Right lobe of liver (tissue), 6 donors: ENCODE measurements at regions not wholly inside any gene's neighbourhood (a gene's known extent, or its start where the extent isn't known, plus 50 kb on each side); places are given as distances from the start of the nearest gene placed in this dataset.
A peak's percentile ranks its signal among the peaks of the same experiment; 100 is the strongest.

Experiments
- ATAC-seq, 4 donors: fragments of 200-7000 bp; cut with Tn5 transposase; one replicate each; pipeline ENCODE4 v1.9.1; 2020; ENCODE audit warnings: mild to moderate bottlenecking in 4 of 4, moderate library complexity in 4 of 4
- DNase-seq, 3 donors: peaks; one replicate each; pipeline ENCODE4 v3.0.0-alpha.2; 2020
- H3K27ac ChIP-seq, 3 donors: fragments of 200-600 bp; one replicate each; pipeline ENCODE4 v1.8.0; 2022
- H3K27me3 ChIP-seq, 2 donors: fragments of 200-600 bp; one replicate each; pipeline ENCODE4 v1.8.0; 2022
- H3K36me3 ChIP-seq, 4 donors: fragments of 200-600 bp; sonication (generic) in 1 of 4; one replicate each; pipeline versions ENCODE4 v1.5.1 to v1.8.0; 2017 to 2022; ENCODE audit warnings: control low read depth in 1 of 4
- H3K4me1 ChIP-seq, 4 donors: fragments of 200-600 bp; sonication (generic) in 1 of 4; one replicate each; pipeline versions ENCODE4 v1.5.1 to v1.8.0; 2017 to 2022; ENCODE audit warnings: control low read depth in 1 of 4
- H3K4me3 ChIP-seq, 3 donors: fragments of 200-600 bp; one replicate each; pipeline ENCODE4 v1.8.0; 2022
- H3K9me3 ChIP-seq, 4 donors: fragments of 200-600 bp; sonication (generic) in 1 of 4; one replicate each; pipeline versions ENCODE4 v1.5.1 to v1.8.0; 2017 to 2022; ENCODE audit warnings: control low read depth in 1 of 4
- POLR2A ChIP-seq: fragments of 450-650 bp; IDR thresholded peaks from one replicate; pipeline ENCODE4 v1.6.1; 2017; ENCODE audit warnings: antibody characterized with exemption, mild to moderate bottlenecking
- WGBS: methylation state at CpG from one replicate; pipeline ENCODE4 v1.1.6; 2018; ENCODE audit warnings: low coverage, low lambda C conversion rate; ENCODE audit not compliant: insufficient coverage; ENCODE audit errors: missing lambda C conversion rate; 5-methylcytosine and 5-hydroxymethylcytosine counted together
- intact Hi-C, 2 donors: fragments of 100-400 bp; cut with DNase I; formaldehyde crosslinking; loops; one replicate each; pipeline versions ENCODE4 v1.11.2 to v1.14.1; 2022
- TF ChIP-seq, protein P1 (sequence below), 4 donors: fragments of 200-600 bp in 3 of 4; fragments of 450-650 bp in 1 of 4; IDR thresholded peaks; one replicate each; pipeline versions ENCODE4 v1.5.1 to v1.8.0; 2016 to 2022; ENCODE audit warnings: antibody characterized with exemption in 4 of 4, mild to moderate bottlenecking in 2 of 4
- donor health status: DM: no; HTN: yes; CAD: no.
- donor health status: DM: no; HTN: no; CAD: no.
- donor health status: DM: no; HTN: no; CAD: no.
- donor health status: DM: no; HTN: yes; CAD: no.
- donor health status: DM: no; HTN: yes; CAD: no.

DNA sequence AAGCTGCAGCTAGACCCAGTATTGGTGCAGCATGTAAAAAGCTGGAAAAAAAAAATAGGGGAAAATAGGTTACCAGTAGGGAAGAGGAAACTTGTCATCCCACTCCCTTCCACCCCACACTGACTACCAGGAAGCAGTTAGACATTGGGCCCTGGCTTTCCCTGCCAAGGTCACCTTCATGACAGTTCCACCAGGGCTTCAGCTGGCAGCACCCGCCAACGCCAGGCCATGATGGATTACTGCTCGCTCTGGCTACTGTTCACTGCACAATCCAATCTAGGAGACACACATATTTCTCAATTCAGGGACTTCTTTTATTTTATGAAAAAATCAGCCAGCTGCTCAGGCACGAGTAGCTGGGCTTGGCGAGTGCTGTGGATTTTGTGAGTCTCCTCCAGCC, 127.7 kb downstream of the DMRTA2 start:
- H3K27ac ChIP-seq, result no peak overlapping the region
- no peaks in the 10 kb centered on the region for H3K27me3 ChIP-seq
- no peaks in the 10 kb centered on the region for H3K9me3 ChIP-seq
- intact Hi-C loops, result no loop called here
- H3K4me1 ChIP-seq, result no peaks in the 10 kb centered on the region
- no peak for TF ChIP-seq POLR2A
- TF ChIP-seq, protein P1, sequence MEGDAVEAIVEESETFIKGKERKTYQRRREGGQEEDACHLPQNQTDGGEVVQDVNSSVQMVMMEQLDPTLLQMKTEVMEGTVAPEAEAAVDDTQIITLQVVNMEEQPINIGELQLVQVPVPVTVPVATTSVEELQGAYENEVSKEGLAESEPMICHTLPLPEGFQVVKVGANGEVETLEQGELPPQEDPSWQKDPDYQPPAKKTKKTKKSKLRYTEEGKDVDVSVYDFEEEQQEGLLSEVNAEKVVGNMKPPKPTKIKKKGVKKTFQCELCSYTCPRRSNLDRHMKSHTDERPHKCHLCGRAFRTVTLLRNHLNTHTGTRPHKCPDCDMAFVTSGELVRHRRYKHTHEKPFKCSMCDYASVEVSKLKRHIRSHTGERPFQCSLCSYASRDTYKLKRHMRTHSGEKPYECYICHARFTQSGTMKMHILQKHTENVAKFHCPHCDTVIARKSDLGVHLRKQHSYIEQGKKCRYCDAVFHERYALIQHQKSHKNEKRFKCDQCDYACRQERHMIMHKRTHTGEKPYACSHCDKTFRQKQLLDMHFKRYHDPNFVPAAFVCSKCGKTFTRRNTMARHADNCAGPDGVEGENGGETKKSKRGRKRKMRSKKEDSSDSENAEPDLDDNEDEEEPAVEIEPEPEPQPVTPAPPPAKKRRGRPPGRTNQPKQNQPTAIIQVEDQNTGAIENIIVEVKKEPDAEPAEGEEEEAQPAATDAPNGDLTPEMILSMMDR (IDR thresholded peaks at IDR 0.05), result no peak
- no peak for DNase-seq
- H3K4me3 ChIP-seq, result no peak overlapping the region
- WGBS, result 79% methylated on average over 4 of the region's 5 CpGs
- no peak for ATAC-seq
- no peaks in the 10 kb centered on the region for H3K36me3 ChIP-seq

- H3K27ac ChIP-seq, result no peak overlapping the region
- H3K9me3 ChIP-seq, result no peaks in the 10 kb centered on the region
- no peak overlapping the region for H3K4me3 ChIP-seq
- H3K36me3 ChIP-seq, result no peaks in the 10 kb centered on the region
- H3K4me1 ChIP-seq, result no peaks in the 10 kb centered on the region
- DNase-seq (no peak), ATAC-seq (no peak)
- H3K27me3 ChIP-seq, result no peaks in the 10 kb centered on the region
- intact Hi-C loops, result no loop called here
- TF ChIP-seq, protein P1 (IDR thresholded peaks at IDR 0.05), result no peak
- no peak for TF ChIP-seq POLR2A
- 58% methylated on average over 8 of the region's 9 CpGs for WGBS
Measured at GRCh38 chr1:50292276-50292675, 131.0 kb downstream of the DMRTA2 start.

DNA sequence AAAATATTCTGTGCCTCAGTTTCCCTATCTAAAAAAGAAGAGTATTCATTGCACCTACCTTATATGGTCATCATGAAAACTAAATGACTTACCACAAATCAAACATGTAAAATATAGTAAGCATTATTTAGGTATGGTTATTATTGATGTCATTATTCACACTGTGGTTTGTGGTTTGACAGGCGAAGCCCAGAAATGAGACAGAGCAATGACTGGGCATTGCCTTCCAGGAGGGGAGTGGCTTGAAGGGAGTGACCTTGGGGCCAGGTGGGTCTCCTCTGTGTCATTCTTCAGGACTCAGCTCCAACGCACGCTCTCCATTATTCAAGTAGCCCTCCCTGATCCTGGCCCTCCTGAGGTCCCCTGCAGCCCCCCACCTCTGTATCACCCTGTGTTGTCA, 133.7 kb downstream of the DMRTA2 start:
- Histone ChIP-seq H3K4me1 (no peaks in the 10 kb centered on the region), H3K27ac (no peak overlapping the region), H3K27me3 (no peaks in the 10 kb centered on the region), H3K9me3 (no peaks in the 10 kb centered on the region), H3K4me3 (no peak overlapping the region), H3K36me3 (no peaks in the 10 kb centered on the region)
- ATAC-seq (no peak), DNase-seq (no peak)
- TF ChIP-seq, protein P1 (IDR thresholded peaks at IDR 0.05), result no peak
- TF ChIP-seq POLR2A, result no peak
- intact Hi-C loops, result no loop called here
- WGBS, result 64% methylated on average over 1 of the region's 3 CpGs

- peak; percentile 57 to 75 (median 66) for ATAC-seq
- Histone ChIP-seq H3K36me3 (no peaks in the 10 kb centered on the region), H3K4me1 (no peaks in the 10 kb centered on the region), H3K4me3 (no peak overlapping the region), H3K27ac (no peak overlapping the region), H3K9me3 (no peaks in the 10 kb centered on the region), H3K27me3 (no peaks in the 10 kb centered on the region)
- 26% methylated on average over 4 of the region's 4 CpGs for WGBS
- no peak for TF ChIP-seq POLR2A
- TF ChIP-seq, protein P1 (IDR thresholded peaks at IDR 0.05), result no peak
- intact Hi-C loops, result no loop called here
- DNase-seq, result no peak
Measured at GRCh38 chr1:50285994-50286393, 137.2 kb downstream of the DMRTA2 start.
